ENCODE measurements at regions not wholly inside any gene's neighbourhood (a gene's known extent, or its start where the extent isn't known, plus 50 kb on each side); places are given as distances from the start of the nearest gene placed in this dataset.

- Histone ChIP-seq H3K27ac (ENCODE audit: low read length) (no peak overlapping the region), H3K27me3 (ENCODE audit: control insufficient read depth, insufficient read depth, low read length) (no peaks in the 10 kb centered on the region), H3K4me1 (ENCODE audit: control insufficient read depth, insufficient read depth, low read length) (no peaks in the 10 kb centered on the region), H3K9me3 (ENCODE audit: control insufficient read depth, insufficient read depth, low read length) (no peaks in the 10 kb centered on the region), H3K4me3 (ENCODE audit: low read length) (no peak overlapping the region), H3K36me3 (ENCODE audit: control insufficient read depth, insufficient read depth, low read length) (no peaks in the 10 kb centered on the region)
- no peak overlapping the region for H3K27ac Mint-ChIP-seq
- no peaks in the 10 kb centered on the region for H3K36me3 Mint-ChIP-seq
- TF ChIP-seq, protein P1, sequence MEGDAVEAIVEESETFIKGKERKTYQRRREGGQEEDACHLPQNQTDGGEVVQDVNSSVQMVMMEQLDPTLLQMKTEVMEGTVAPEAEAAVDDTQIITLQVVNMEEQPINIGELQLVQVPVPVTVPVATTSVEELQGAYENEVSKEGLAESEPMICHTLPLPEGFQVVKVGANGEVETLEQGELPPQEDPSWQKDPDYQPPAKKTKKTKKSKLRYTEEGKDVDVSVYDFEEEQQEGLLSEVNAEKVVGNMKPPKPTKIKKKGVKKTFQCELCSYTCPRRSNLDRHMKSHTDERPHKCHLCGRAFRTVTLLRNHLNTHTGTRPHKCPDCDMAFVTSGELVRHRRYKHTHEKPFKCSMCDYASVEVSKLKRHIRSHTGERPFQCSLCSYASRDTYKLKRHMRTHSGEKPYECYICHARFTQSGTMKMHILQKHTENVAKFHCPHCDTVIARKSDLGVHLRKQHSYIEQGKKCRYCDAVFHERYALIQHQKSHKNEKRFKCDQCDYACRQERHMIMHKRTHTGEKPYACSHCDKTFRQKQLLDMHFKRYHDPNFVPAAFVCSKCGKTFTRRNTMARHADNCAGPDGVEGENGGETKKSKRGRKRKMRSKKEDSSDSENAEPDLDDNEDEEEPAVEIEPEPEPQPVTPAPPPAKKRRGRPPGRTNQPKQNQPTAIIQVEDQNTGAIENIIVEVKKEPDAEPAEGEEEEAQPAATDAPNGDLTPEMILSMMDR (IDR thresholded peaks at IDR 0.05), result no peak
- DNase-seq, result no peak
- H3K4me3 Mint-ChIP-seq, result no peak overlapping the region
- no peaks in the 10 kb centered on the region for H3K9me3 Mint-ChIP-seq
- intact Hi-C loops (cut with micrococcal nuclease), result no loop called here
- no peak for ATAC-seq
- H3K4me1 Mint-ChIP-seq, result no peaks in the 10 kb centered on the region
- H3K27me3 Mint-ChIP-seq (ENCODE audit: low read depth in 2 of 2), result peaks cover 2 to 6% of the 10 kb centered on the region in 2 donors
Observed at GRCh38 chr12:13433768-13434167, 237.2 kb downstream of the EMP1 start.

GRCh38 chr12:13431041-13431440 lies 234.5 kb downstream of the EMP1 start:
- TF ChIP-seq, protein P1 (IDR thresholded peaks at IDR 0.05), result no peak
- Mint-ChIP-seq H3K4me3 (no peak overlapping the region), H3K4me1 (no peaks in the 10 kb centered on the region), H3K27ac (no peak overlapping the region), H3K9me3 (peaks cover 0 to 2% of the 10 kb centered on the region in 2 donors), H3K36me3 (no peaks in the 10 kb centered on the region), H3K27me3 (ENCODE audit: low read depth in 2 of 2) (peaks cover 0 to 2% of the 10 kb centered on the region in 2 donors)
- whole genome bisulfite sequencing (ENCODE audit: insufficient coverage), result 84% methylated on average over 1 of the region's 1 CpG
- intact Hi-C loops (cut with micrococcal nuclease), result no loop called here
- H3K9me3 ChIP-seq (ENCODE audit: control insufficient read depth, insufficient read depth, low read length), result no peaks in the 10 kb centered on the region
- no peaks in the 10 kb centered on the region for H3K36me3 ChIP-seq (ENCODE audit: control insufficient read depth, insufficient read depth, low read length)
- ATAC-seq, result no peak
- no peaks in the 10 kb centered on the region for H3K4me1 ChIP-seq (ENCODE audit: control insufficient read depth, insufficient read depth, low read length)
- DNase-seq, result no peak
- no peak overlapping the region for H3K27ac ChIP-seq (ENCODE audit: low read length)
- no peaks in the 10 kb centered on the region for H3K27me3 ChIP-seq (ENCODE audit: control insufficient read depth, insufficient read depth, low read length)
- H3K4me3 ChIP-seq (ENCODE audit: low read length), result no peak overlapping the region

GRCh38 chr12:13428538-13429265 lies 232.2 kb downstream of the EMP1 start:
- intact Hi-C loops (cut with micrococcal nuclease), result no loop called here
- H3K36me3 Mint-ChIP-seq, result no peaks in the 10 kb centered on the region
- Histone ChIP-seq H3K27ac (ENCODE audit: low read length) (no peak overlapping the region), H3K9me3 (ENCODE audit: control insufficient read depth, insufficient read depth, low read length) (no peaks in the 10 kb centered on the region), H3K36me3 (ENCODE audit: control insufficient read depth, insufficient read depth, low read length) (no peaks in the 10 kb centered on the region), H3K27me3 (ENCODE audit: control insufficient read depth, insufficient read depth, low read length) (no peaks in the 10 kb centered on the region), H3K4me3 (ENCODE audit: low read length) (no peak overlapping the region), H3K4me1 (ENCODE audit: control insufficient read depth, insufficient read depth, low read length) (no peaks in the 10 kb centered on the region)
- 70% methylated on average over 4 of the region's 4 CpGs for WGBS (ENCODE audit: insufficient coverage)
- no peak overlapping the region for H3K4me3 Mint-ChIP-seq
- TF ChIP-seq, protein P1 (IDR thresholded peaks at IDR 0.05), result no peak
- peaks cover 0 to 2% of the 10 kb centered on the region in 2 donors for H3K9me3 Mint-ChIP-seq
- no peaks in the 10 kb centered on the region for H3K4me1 Mint-ChIP-seq
- peaks cover 0 to 4% of the 10 kb centered on the region in 2 donors for H3K27me3 Mint-ChIP-seq (ENCODE audit: low read depth in 2 of 2)
- ATAC-seq, result no peak
- DNase-seq, result no peak
- no peak overlapping the region for H3K27ac Mint-ChIP-seq

DNA sequence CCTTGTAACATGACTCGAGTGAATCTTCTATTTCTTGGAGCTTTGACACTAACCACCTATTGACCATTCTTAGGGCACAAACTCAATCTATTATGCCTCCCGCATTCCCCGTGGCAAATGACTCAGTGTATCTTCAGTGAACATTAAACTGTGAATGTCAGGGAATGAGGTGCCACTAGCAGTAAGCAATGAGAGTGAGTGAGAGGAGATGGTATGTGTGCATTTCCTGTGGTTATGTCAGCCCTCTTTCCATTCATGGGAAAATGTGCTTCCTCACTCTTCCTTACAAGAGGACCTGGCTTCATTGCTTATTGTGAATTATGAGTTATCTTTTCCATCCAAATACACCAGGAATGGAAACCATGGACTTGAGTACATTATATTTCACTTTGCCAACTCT lies 229.2 kb downstream of the EMP1 start:
- intact Hi-C loops (cut with micrococcal nuclease), result no loop called here
- H3K27ac ChIP-seq (ENCODE audit: low read length), result no peak overlapping the region
- DNase-seq (no peak), ATAC-seq (no peak)
- no peak overlapping the region for H3K4me3 Mint-ChIP-seq
- no peak overlapping the region for H3K27ac Mint-ChIP-seq
- no peak overlapping the region for H3K4me3 ChIP-seq (ENCODE audit: low read length)
- H3K27me3 Mint-ChIP-seq (ENCODE audit: low read depth in 2 of 2), result peaks cover 0 to 8% of the 10 kb centered on the region in 2 donors
- no peaks in the 10 kb centered on the region for H3K27me3 ChIP-seq (ENCODE audit: control insufficient read depth, insufficient read depth, low read length)
- no peaks in the 10 kb centered on the region for H3K36me3 ChIP-seq (ENCODE audit: control insufficient read depth, insufficient read depth, low read length)
- H3K4me1 ChIP-seq (ENCODE audit: control insufficient read depth, insufficient read depth, low read length), result no peaks in the 10 kb centered on the region
- TF ChIP-seq, protein P1 (IDR thresholded peaks at IDR 0.05), result no peak
- peaks cover 2% of the 10 kb centered on the region in 2 donors for H3K9me3 Mint-ChIP-seq
- 85% methylated on average over 3 of the region's 3 CpGs for WGBS (ENCODE audit: insufficient coverage)
- no peaks in the 10 kb centered on the region for H3K4me1 Mint-ChIP-seq
- no peaks in the 10 kb centered on the region for H3K9me3 ChIP-seq (ENCODE audit: control insufficient read depth, insufficient read depth, low read length)
- H3K36me3 Mint-ChIP-seq, result no peaks in the 10 kb centered on the region
